GM21515 (cell line): ENCODE measurements at regions not wholly inside any gene's neighbourhood (a gene's known extent, or its start where the extent isn't known, plus 50 kb on each side); places are given as distances from the start of the nearest gene placed in this dataset.
"Not testable (repeated sequence)": the region's sequence is repeated elsewhere in the genome, so short reads cannot be mapped to it uniquely, and the experiment has no call there.

Experiments
- ATAC-seq: cut with Tn5 transposase; IDR thresholded peaks from one replicate; pipeline ENCODE4 v1.9.1; 2021; ENCODE audit not compliant: unreplicated experiment

DNA sequence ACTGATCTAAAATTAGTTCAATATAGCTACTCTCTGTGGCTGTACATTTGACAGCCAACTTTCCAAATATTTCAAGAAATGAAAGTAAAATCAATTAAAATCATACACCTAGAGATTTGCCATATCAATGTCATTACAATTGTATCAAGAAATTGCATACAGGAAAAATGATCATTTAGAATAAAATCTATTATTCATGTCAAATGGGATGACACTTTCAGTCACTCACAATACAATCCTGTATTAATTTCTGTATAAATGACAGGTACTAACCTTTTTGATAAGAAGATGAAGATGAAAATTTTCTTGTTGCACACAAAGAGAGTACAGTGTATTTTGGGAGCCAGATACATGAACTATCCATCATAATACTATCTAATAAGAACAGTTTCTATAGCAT, 1588.9 kb upstream of the PRMT6 start:
- no peak for ATAC-seq

DNA sequence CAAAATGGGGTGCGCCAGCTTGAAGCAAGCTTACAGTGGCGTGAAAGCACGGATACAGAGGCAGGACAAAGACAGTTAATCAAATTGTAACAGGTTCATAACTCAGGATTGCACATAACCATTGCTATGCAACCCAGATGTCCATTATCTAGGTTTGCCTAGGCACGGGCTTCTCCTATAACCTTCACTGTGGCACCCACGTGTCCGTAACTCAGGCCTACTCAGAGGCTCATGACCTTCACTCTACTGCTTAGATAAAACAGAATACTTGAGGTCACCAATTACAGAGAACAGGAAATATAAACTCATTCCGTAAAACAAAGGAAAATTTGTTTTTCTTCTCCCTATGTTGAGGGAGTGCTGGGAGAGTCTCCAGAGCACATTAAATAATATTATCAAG, 1585.9 kb upstream of the PRMT6 start:
- ATAC-seq, result not testable (repeated sequence)

DNA sequence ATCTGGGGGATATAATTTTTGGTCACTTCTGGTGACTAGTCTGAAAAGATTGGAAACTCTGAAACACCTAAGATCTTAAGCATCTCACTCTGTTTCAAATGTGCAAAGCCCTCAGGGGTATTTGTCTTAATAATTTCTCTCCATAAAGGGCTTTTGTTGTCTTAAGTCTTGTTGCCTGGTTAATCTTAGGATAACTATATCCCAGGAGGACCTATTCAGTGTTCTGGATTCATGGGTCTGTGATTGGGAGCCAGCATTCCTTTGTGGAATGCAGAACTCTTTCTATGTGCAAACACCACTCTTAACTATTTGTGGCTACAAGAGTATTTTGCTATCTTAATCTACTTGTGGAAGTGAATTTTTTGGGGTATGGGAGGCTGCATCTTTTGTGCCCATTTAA, 1573.0 kb upstream of the PRMT6 start:
- no peak for ATAC-seq

GRCh38 chr1:105485207-105485606, 1571.3 kb upstream of the PRMT6 start:
- no peak for ATAC-seq

- no peak for ATAC-seq
Observed at GRCh38 chr1:105492921-105493320, 1563.6 kb upstream of the PRMT6 start.

DNA sequence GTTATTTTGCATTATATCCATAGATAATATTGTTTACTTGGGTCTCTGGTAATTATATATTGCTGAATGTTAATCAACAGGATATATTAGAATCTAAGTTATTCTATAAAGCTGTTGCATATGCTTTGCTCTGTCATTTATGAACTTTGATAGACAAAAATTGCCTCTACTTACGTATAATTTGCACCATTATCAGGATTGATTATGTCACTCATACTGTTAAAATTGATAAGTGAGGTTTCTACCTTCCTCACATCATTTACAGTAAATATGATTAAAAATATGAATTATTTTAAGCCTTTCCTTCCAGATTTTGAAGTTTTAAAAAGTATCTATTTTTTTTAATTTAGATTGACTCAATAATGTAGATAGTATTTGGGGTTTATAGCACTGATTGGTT, 1540.4 kb upstream of the PRMT6 start:
- ATAC-seq, result no peak

DNA sequence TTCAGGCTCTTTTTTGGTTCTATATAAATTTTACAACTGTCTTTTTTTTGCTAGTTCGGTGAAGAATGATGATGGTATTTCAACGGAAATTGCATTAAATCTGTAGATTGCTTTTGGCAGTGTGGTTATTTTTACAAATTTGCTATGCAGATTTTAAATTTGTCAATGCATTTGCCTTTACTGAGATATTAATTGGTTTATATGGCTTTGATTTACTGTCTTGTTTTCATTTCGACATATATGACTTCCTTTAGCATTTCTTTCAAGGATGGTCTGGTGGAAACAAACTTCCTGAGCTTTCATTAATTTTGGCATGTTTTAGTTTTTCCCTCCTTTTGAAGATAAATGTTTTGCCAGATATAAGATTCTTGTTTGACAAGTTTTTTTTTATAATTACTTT, 1522.5 kb upstream of the PRMT6 start:
- ATAC-seq, result no peak

- no peak for ATAC-seq
Observed at GRCh38 chr1:105544475-105544874, 1512.0 kb upstream of the PRMT6 start.

DNA sequence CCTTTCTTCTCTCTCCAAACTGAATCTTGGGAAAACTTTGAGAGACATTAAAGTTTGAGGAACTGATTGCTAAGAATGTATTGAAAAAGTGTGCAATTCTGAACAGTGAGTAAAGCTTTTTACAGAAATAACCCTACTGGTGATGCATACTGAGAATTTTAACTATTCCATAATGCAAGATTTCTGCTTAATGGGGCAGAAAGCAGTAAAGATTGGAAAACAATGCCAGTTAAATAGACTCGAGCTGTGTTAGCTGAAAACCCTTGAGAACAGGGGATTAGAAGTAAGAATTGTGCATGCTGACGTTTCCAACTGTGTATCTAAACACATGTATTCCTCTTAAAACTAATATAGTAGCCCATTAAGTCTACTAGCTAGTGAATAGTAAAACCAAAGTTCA, 1500.2 kb upstream of the PRMT6 start:
- no peak for ATAC-seq

DNA sequence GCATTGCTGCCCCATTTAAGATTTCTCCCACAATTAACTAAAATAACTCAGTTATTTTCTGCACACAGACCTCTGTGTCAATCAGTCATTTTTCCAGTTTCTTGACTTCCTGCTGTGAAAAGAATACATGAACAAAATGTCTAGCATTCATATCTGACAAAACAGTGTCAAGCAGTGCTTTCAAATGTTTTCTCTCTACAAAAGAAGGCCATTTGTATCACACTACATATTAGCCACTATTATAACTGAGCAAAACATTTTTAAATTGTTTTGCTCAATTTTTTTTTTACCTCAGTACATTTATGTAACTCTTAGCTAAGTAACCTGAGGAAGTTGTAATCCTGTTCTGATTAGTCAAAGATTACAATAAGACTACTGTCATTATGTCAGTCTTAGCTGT, 1498.5 kb upstream of the PRMT6 start:
- ATAC-seq, result no peak

DNA sequence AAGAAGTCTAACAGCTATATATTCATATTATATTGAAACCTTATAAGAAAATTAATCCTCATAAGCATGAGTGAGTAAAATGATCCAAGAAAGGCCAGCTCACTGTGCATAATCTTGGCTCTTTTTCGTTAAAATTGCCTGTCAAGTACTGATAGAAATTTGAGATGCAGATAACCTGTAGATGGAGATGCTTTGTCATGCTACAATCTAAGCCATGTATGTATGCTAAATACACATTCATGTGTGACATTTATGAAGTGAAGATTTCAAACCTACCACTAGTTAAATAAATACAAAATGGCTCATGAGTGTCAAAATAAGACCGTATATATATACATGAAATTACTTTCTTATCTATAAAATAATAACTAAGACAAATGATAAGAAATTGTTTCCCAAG, 1491.5 kb upstream of the PRMT6 start:
- no peak for ATAC-seq

GRCh38 chr1:105585791-105586190, 1470.7 kb upstream of the PRMT6 start:
- ATAC-seq, result no peak

DNA sequence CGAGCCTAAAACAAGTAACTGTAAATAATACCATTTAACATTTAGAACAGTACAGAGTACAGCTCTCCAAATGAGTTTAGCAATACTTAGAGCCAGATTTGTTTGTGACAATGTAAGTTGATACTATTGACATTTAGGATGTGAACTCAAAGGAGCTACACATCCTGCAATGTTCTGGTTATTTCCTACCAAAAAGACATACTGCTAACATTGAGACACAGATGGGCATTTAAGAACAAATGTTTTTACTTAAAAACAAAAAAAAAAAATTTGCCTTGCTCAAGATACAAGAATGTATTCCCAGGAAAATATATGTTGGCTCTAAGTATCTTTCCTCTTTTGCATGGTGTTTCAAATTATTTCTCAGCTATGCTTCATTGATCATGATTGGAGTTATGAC, 1464.8 kb upstream of the PRMT6 start:
- no peak for ATAC-seq

GRCh38 chr1:105608713-105609112, 1447.8 kb upstream of the PRMT6 start:
- ATAC-seq, result no peak

DNA sequence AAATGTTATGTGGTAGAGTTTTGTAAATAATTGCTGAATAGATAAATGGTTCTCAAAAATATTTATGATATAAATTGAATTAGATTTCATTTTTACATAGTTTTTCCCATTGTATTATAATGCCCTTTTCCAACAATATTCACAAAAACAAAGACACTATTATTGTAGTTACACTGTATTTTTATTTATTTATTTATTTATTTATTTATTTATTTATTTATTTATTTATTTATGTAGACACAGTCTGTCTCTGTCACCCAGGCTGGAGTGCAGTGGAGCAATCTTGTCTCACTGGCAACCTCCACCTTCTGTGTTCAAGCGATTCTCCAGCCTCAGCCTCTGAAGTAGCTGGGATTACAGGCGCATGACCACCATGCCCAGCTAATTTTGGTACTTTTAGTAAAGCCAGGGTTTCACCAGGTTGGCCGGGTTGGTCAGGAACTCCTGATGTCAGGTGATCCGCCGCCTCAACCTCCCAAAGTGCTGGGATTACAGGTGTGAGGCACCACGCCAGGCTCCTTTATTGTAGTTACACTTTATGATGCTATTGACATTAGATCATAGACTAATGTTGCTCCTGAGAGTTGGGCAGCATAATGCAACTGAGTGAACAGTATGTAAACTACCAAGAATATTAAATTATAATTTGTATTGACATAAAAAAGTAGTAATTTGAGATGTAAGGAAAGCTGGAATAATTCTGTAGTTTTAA, 1430.0 kb upstream of the PRMT6 start:
- no peak for ATAC-seq

GRCh38 chr1:105631153-105631744, 1425.2 kb upstream of the PRMT6 start:
- ATAC-seq, result not testable (repeated sequence)

GRCh38 chr1:105632342-105633196, 1423.9 kb upstream of the PRMT6 start:
- no peak for ATAC-seq

GRCh38 chr1:105636052-105636451, 1420.4 kb upstream of the PRMT6 start:
- ATAC-seq, result no peak

DNA sequence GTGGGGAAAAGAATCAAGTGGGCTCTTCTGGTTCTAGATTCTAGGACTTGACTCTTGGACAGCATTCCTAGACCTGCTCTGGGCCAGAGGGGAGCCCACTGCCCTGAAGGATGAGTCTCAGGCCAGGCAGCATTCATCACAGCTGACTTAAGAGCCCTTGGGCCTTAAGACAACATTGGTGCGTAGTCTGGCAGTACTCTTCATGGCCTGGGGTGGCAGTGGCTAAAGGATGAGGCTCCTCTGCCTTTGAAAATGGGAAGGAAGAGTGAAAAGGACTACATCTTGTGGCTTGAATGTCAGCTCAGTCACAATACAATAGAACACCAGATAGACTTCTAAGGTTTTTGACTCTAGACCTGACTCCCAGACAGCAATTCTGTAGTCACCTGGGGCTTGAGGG, 1415.1 kb upstream of the PRMT6 start:
- ATAC-seq, result no peak

DNA sequence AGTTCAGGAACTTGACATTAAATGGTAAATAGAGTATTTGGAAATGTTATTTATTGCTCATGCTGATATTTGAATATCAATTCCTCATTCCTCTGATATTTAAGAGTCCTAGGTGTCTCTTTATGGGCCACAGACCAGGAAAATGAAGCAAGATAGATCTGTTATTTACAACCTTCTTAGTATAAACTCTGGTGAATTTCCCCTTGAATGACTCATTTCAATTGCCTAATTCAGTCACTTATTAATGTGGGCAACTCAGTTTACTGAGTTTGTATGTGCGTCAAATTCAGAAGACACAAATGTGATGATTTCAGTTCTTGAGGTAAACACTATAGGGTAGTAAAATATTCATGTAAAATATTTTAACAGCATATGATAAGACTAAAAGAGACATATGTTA, 1404.4 kb upstream of the PRMT6 start:
- no peak for ATAC-seq

GRCh38 chr1:105655032-105655431, 1401.4 kb upstream of the PRMT6 start:
- ATAC-seq, result no peak

DNA sequence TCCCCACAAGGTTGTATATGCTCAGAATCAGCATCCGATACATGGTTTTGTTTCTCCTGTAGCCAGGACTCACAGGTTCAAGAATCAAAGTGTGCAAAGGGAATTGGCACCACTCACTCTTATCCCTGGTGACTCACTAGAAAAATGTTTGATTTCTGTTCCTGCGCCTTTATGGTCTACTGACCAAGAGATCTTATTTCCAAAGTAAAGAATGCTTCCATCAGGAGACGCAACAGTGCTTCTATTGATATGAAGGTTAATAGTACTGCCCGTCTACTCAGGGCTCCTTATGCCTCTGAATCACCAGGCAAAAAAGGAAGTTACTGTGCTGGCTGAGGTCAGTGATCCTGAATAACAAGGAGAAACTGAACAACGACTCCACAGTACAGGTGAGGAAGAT, 1392.0 kb upstream of the PRMT6 start:
- ATAC-seq, result no peak
